ENCODE measurements at regions not wholly inside any gene's neighbourhood (a gene's known extent, or its start where the extent isn't known, plus 50 kb on each side); places are given as distances from the start of the nearest gene placed in this dataset.

- ChIA-PET CTCF (ENCODE audit: unreplicated experiment) (no interaction called here), POLR2A (interaction anchor here (0.6 to 0.8 kb wide), 2 partner anchors 14 to 288 kb away, joined by 3 to 7 read pairs; no protein-coding TSS in a partner anchor)
Observed at GRCh38 chr10:109696981-109697775, 226.1 kb downstream of the XPNPEP1 start.

GRCh38 chr10:109696462-109696861 lies 226.8 kb downstream of the XPNPEP1 start:
- H3K79me2 ChIP-seq (ENCODE audit: insufficient read depth, low read depth, low read length): no peaks in the 10 kb centered on the region
- intact Hi-C loops (cut with micrococcal nuclease; ENCODE audit: unreplicated experiment): no loop called here
- no peak overlapping the region for H2AFZ ChIP-seq (ENCODE audit: low read length)
- DNase-seq (ENCODE audit: low spot score): no peak
- no peaks in the 10 kb centered on the region for H3K9me2 ChIP-seq (ENCODE audit: insufficient read depth, low read length)
- no peak overlapping the region for H3K27ac ChIP-seq (ENCODE audit: low read depth, low read length, poor library complexity, severe bottlenecking)
- no peaks in the 10 kb centered on the region for H3K4me1 ChIP-seq (ENCODE audit: insufficient read depth, low read length, poor library complexity, severe bottlenecking)
- ChIA-PET POLR2A (no interaction called here), CTCF (ENCODE audit: unreplicated experiment) (no interaction called here)
- H3K9me3 ChIP-seq (ENCODE audit: low read length): no peaks in the 10 kb centered on the region
- no peak overlapping the region for H3K4me2 ChIP-seq (ENCODE audit: low read length)
- BruUV-seq (replicated peaks): no TSS peak
- no peaks in the 10 kb centered on the region for H3K36me3 ChIP-seq (ENCODE audit: insufficient read depth, low read length)
- no peaks in the 10 kb centered on the region for H4K20me1 ChIP-seq (ENCODE audit: insufficient read depth, low read length)
- H3K4me3 ChIP-seq (ENCODE audit: low read depth, low read length, poor library complexity, severe bottlenecking): no peak overlapping the region
- TF ChIP-seq CTCF (conservative IDR thresholded peaks at IDR 0.05; ENCODE audit: low read length): no peak
- TF ChIP-seq EZH2phosphoT487 (IDR thresholded peaks at IDR 0.05; ENCODE audit: borderline replicate concordance, low read depth, low read length): no peak

More at GRCh38 chr10:109696981-109697775, 226.1 kb downstream of the XPNPEP1 start:
- BruUV-seq (replicated peaks): no TSS peak
- H3K79me2 ChIP-seq (ENCODE audit: insufficient read depth, low read depth, low read length): no peaks in the 10 kb centered on the region
- TF ChIP-seq EZH2phosphoT487 (IDR thresholded peaks at IDR 0.05; ENCODE audit: borderline replicate concordance, low read depth, low read length) (no peak), CTCF (conservative IDR thresholded peaks at IDR 0.05; ENCODE audit: low read length) (no peak)
- intact Hi-C loops (cut with micrococcal nuclease; ENCODE audit: unreplicated experiment): no loop called here
- H4K20me1 ChIP-seq (ENCODE audit: insufficient read depth, low read length): no peaks in the 10 kb centered on the region
- no peaks in the 10 kb centered on the region for H3K36me3 ChIP-seq (ENCODE audit: insufficient read depth, low read length)
- no peaks in the 10 kb centered on the region for H3K9me3 ChIP-seq (ENCODE audit: low read length)
- H3K27ac ChIP-seq (ENCODE audit: low read depth, low read length, poor library complexity, severe bottlenecking): no peak overlapping the region
- H3K4me3 ChIP-seq (ENCODE audit: low read depth, low read length, poor library complexity, severe bottlenecking): no peak overlapping the region
- no peaks in the 10 kb centered on the region for H3K4me1 ChIP-seq (ENCODE audit: insufficient read depth, low read length, poor library complexity, severe bottlenecking)
- H3K4me2 ChIP-seq (ENCODE audit: low read length): no peak overlapping the region
- DNase-seq (ENCODE audit: low spot score): no peak
- H3K9me2 ChIP-seq (ENCODE audit: insufficient read depth, low read length): no peaks in the 10 kb centered on the region
- no peak overlapping the region for H2AFZ ChIP-seq (ENCODE audit: low read length)

GRCh38 chr10:109695988-109696387 lies 227.3 kb downstream of the XPNPEP1 start:
- H3K27ac ChIP-seq (ENCODE audit: low read depth, low read length, poor library complexity, severe bottlenecking): no peak overlapping the region
- no peaks in the 10 kb centered on the region for H4K20me1 ChIP-seq (ENCODE audit: insufficient read depth, low read length)
- ChIA-PET POLR2A (no interaction called here), CTCF (ENCODE audit: unreplicated experiment) (no interaction called here)
- no peak overlapping the region for H3K4me2 ChIP-seq (ENCODE audit: low read length)
- H3K36me3 ChIP-seq (ENCODE audit: insufficient read depth, low read length): no peaks in the 10 kb centered on the region
- no peak overlapping the region for H3K4me3 ChIP-seq (ENCODE audit: low read depth, low read length, poor library complexity, severe bottlenecking)
- no peaks in the 10 kb centered on the region for H3K9me3 ChIP-seq (ENCODE audit: low read length)
- DNase-seq (ENCODE audit: low spot score): no peak
- no peak for TF ChIP-seq EZH2phosphoT487 (IDR thresholded peaks at IDR 0.05; ENCODE audit: borderline replicate concordance, low read depth, low read length)
- TF ChIP-seq CTCF (conservative IDR thresholded peaks at IDR 0.05; ENCODE audit: low read length): no peak
- no peaks in the 10 kb centered on the region for H3K79me2 ChIP-seq (ENCODE audit: insufficient read depth, low read depth, low read length)
- no peak overlapping the region for H2AFZ ChIP-seq (ENCODE audit: low read length)
- no peaks in the 10 kb centered on the region for H3K4me1 ChIP-seq (ENCODE audit: insufficient read depth, low read length, poor library complexity, severe bottlenecking)
- intact Hi-C loops (cut with micrococcal nuclease; ENCODE audit: unreplicated experiment): no loop called here
- H3K9me2 ChIP-seq (ENCODE audit: insufficient read depth, low read length): no peaks in the 10 kb centered on the region
- BruUV-seq (replicated peaks): no TSS peak

Data from OCI-LY7 (cell line).